Head of caudate nucleus (tissue), 42 donors: ENCODE measurements at regions not wholly inside any gene's neighbourhood (a gene's known extent, or its start where the extent isn't known, plus 50 kb on each side); places are given as distances from the start of the nearest gene placed in this dataset.
"Not testable (repeated sequence)": the region's sequence is repeated elsewhere in the genome, so short reads cannot be mapped to it uniquely, and the experiment has no call there.

ENCODE experiments used
- DNase-seq, 42 donors: peaks; one replicate each; pipeline versions ENCODE4 v3.0.0 to v3.0.0-alpha.2; 2020 to 2021; ENCODE audit warnings: mixed read lengths in 7 of 42
- intact Hi-C: fragments of 100-400 bp; cut with DNase I; formaldehyde crosslinking; loops from one replicate; pipeline ENCODE4 v1.15.0; 2022

- intact Hi-C loops = no loop called here
Measured at GRCh38 chr6:144617708-144618107, 332.6 kb downstream of the UTRN start.

GRCh38 chr6:144619966-144620365 is 334.8 kb downstream of the UTRN start:
- no peak for DNase-seq
- intact Hi-C loops = no loop called here

More at GRCh38 chr6:144617708-144618107, 332.6 kb downstream of the UTRN start:
- no peak for DNase-seq

GRCh38 chr6:144621332-144621731 is 336.2 kb downstream of the UTRN start:
- DNase-seq = no peak
- intact Hi-C loops = no loop called here

GRCh38 chr6:144624246-144624645 is 339.1 kb downstream of the UTRN start:
- no peak for DNase-seq
- intact Hi-C loops = no loop called here

- intact Hi-C loops = no loop called here
- DNase-seq = no peak
Measured at GRCh38 chr6:144624716-144625115, 339.6 kb downstream of the UTRN start.

- intact Hi-C loops = no loop called here
Measured at GRCh38 chr6:144630857-144631256, 345.7 kb downstream of the UTRN start.

GRCh38 chr6:144632266-144632665 is 347.1 kb downstream of the UTRN start:
- intact Hi-C loops = no loop called here
- no peak for DNase-seq

More at GRCh38 chr6:144630857-144631256, 345.7 kb downstream of the UTRN start:
- DNase-seq = no peak

GRCh38 chr6:144633886-144634285 is 348.8 kb downstream of the UTRN start:
- DNase-seq = no peak
- intact Hi-C loops = no loop called here

GRCh38 chr6:144634371-144634770 is 349.2 kb downstream of the UTRN start:
- DNase-seq = no peak
- intact Hi-C loops = no loop called here

GRCh38 chr6:144635051-144635450 is 349.9 kb downstream of the UTRN start:
- no peak for DNase-seq
- intact Hi-C loops = no loop called here

GRCh38 chr6:144636025-144636424 is 350.9 kb downstream of the UTRN start:
- intact Hi-C loops = not testable (repeated sequence)

GRCh38 chr6:144637541-144637940 is 352.4 kb downstream of the UTRN start:
- intact Hi-C loops = no loop called here
- DNase-seq = no peak

More at GRCh38 chr6:144636025-144636424, 350.9 kb downstream of the UTRN start:
- not testable (repeated sequence) for DNase-seq

GRCh38 chr6:144639654-144640053 is 354.5 kb downstream of the UTRN start:
- DNase-seq = no peak
- intact Hi-C loops = no loop called here

- intact Hi-C loops = no loop called here
- no peak for DNase-seq
Measured at GRCh38 chr6:144641286-144641685, 356.2 kb downstream of the UTRN start.

- intact Hi-C loops = no loop called here
- no peak for DNase-seq
Measured at GRCh38 chr6:144644776-144645175, 359.6 kb downstream of the UTRN start.

GRCh38 chr6:144646093-144647056 is 361.2 kb downstream of the UTRN start:
- intact Hi-C loops = no loop called here
- peak in 1 of 42 donors; percentile 11 for DNase-seq

- no peak for DNase-seq
- intact Hi-C loops = no loop called here
Measured at GRCh38 chr6:144647406-144647964, 362.4 kb downstream of the UTRN start.

GRCh38 chr6:144647971-144648651 is 363.0 kb downstream of the UTRN start:
- no peak for DNase-seq
- intact Hi-C loops = no loop called here

GRCh38 chr6:144649085-144649484 is 363.9 kb downstream of the UTRN start:
- intact Hi-C loops = no loop called here
- no peak for DNase-seq

- no peak for DNase-seq
- intact Hi-C loops = no loop called here
Measured at GRCh38 chr6:144651234-144651633, 366.1 kb downstream of the UTRN start.
